HuH-7 (cell line): ENCODE measurements at regions not wholly inside any gene's neighbourhood (a gene's known extent, or its start where the extent isn't known, plus 50 kb on each side); places are given as distances from the start of the nearest gene placed in this dataset.

Experiments used
- DNase-seq: peaks from one replicate; pipeline ENCODE4 v3.0.0; 2011; ENCODE audit warnings: low spot score

- no peak for DNase-seq
Observed at GRCh38 chr2:191560411-191560980, 117.4 kb upstream of the NABP1 start.

- no peak for DNase-seq
Observed at GRCh38 chr2:191565120-191565519, 112.8 kb upstream of the NABP1 start.

- DNase-seq = peak; percentile 28
Observed at GRCh38 chr2:191565647-191566198, 112.2 kb upstream of the NABP1 start.

GRCh38 chr2:191566344-191566743 lies 111.6 kb upstream of the NABP1 start:
- peak; percentile 64 for DNase-seq

- no peak for DNase-seq
Observed at GRCh38 chr2:191567206-191567605, 110.7 kb upstream of the NABP1 start.

- no peak for DNase-seq
Observed at GRCh38 chr2:191569025-191569424, 108.9 kb upstream of the NABP1 start.

GRCh38 chr2:191571163-191571769 lies 106.7 kb upstream of the NABP1 start:
- no peak for DNase-seq

GRCh38 chr2:191572319-191572718 lies 105.6 kb upstream of the NABP1 start:
- DNase-seq = no peak

GRCh38 chr2:191573216-191573615 lies 104.7 kb upstream of the NABP1 start:
- DNase-seq = no peak

GRCh38 chr2:191574232-191574631 lies 103.7 kb upstream of the NABP1 start:
- no peak for DNase-seq

- no peak for DNase-seq
Observed at GRCh38 chr2:191577605-191578004, 100.3 kb upstream of the NABP1 start.

- no peak for DNase-seq
Observed at GRCh38 chr2:191578031-191578430, 99.9 kb upstream of the NABP1 start.

- DNase-seq = no peak
Observed at GRCh38 chr2:191580581-191580980, 97.4 kb upstream of the NABP1 start.

GRCh38 chr2:191581003-191581402 lies 96.9 kb upstream of the NABP1 start:
- DNase-seq = no peak

- DNase-seq = no peak
Observed at GRCh38 chr2:191582355-191582754, 95.6 kb upstream of the NABP1 start.

GRCh38 chr2:191591025-191591424 lies 86.9 kb upstream of the NABP1 start:
- DNase-seq = no peak

- no peak for DNase-seq
Observed at GRCh38 chr2:191593622-191594385, 84.1 kb upstream of the NABP1 start.

- no peak for DNase-seq
Observed at GRCh38 chr2:191597186-191597751, 80.7 kb upstream of the NABP1 start.

- DNase-seq = no peak
Observed at GRCh38 chr2:191598296-191598695, 79.6 kb upstream of the NABP1 start.

- DNase-seq = no peak
Observed at GRCh38 chr2:191601060-191601459, 76.9 kb upstream of the NABP1 start.

- no peak for DNase-seq
Observed at GRCh38 chr2:191604154-191604553, 73.8 kb upstream of the NABP1 start.

GRCh38 chr2:191607096-191607495 lies 70.8 kb upstream of the NABP1 start:
- DNase-seq = no peak

GRCh38 chr2:191610756-191611155 lies 67.2 kb upstream of the NABP1 start:
- DNase-seq = no peak
